Cardiac muscle cell (in vitro differentiated cells and primary cell): ENCODE measurements at regions not wholly inside any gene's neighbourhood (a gene's known extent, or its start where the extent isn't known, plus 50 kb on each side); places are given as distances from the start of the nearest gene placed in this dataset.

Source experiments
- DNase-seq, 2 donors: peaks; one replicate each; pipeline versions ENCODE4 v3.0.0 to v3.0.0-alpha.2; 2010 to 2017; ENCODE audit warnings: low read depth in 1 of 2, low spot score in 1 of 2
- H3K27ac ChIP-seq: fragments of 200-600 bp; sonication (generic); 2 replicates; pipeline ENCODE4 v1.5.1; 2016
- H3K27me3 ChIP-seq: fragments of 200-600 bp; sonication (generic); 2 replicates; pipeline ENCODE4 v1.6.0; 2016; ENCODE audit warnings: control low read depth
- H3K36me3 ChIP-seq: fragments of 200-600 bp; sonication (generic); 2 replicates; pipeline ENCODE4 v1.5.1; 2016; ENCODE audit warnings: control low read depth
- H3K4me1 ChIP-seq: fragments of 200-600 bp; sonication (generic); 2 replicates; pipeline ENCODE4 v1.8.1; 2017; ENCODE audit warnings: low read depth, mild to moderate bottlenecking, mixed run types
- H3K4me3 ChIP-seq: fragments of 200-600 bp; sonication (generic); 2 replicates; pipeline ENCODE4 v1.5.1; 2016; ENCODE audit warnings: mild to moderate bottlenecking
- H3K9me3 ChIP-seq: fragments of 200-600 bp; sonication (generic); 2 replicates; pipeline ENCODE4 v1.5.1; 2017; ENCODE audit warnings: low read depth, mild to moderate bottlenecking, control low read depth
- CTCF ChIP-seq: IDR thresholded peaks from 2 replicates; pipeline ENCODE4 v1.5.1; 2012; ENCODE audit warnings: low read depth, mild to moderate bottlenecking, low read length

- no peak for DNase-seq
- H3K27me3 ChIP-seq = no peaks in the 10 kb centered on the region
- H3K27ac ChIP-seq = no peak overlapping the region
- H3K36me3 ChIP-seq = no peaks in the 10 kb centered on the region
- H3K4me1 ChIP-seq = no peaks in the 10 kb centered on the region
- H3K9me3 ChIP-seq = no peaks in the 10 kb centered on the region
- peak; percentile 19 for TF ChIP-seq CTCF
- H3K4me3 ChIP-seq = no peak overlapping the region
Observed at GRCh38 chr6:16819752-16820151, 58.5 kb upstream of the ATXN1 start.

- Histone ChIP-seq H3K9me3 (no peaks in the 10 kb centered on the region), H3K27ac (no peak overlapping the region), H3K4me1 (no peaks in the 10 kb centered on the region), H3K27me3 (no peaks in the 10 kb centered on the region), H3K36me3 (no peaks in the 10 kb centered on the region), H3K4me3 (no peak overlapping the region)
- TF ChIP-seq CTCF = no peak
- DNase-seq = no peak
Observed at GRCh38 chr6:16818992-16819626, 57.8 kb upstream of the ATXN1 start.

GRCh38 chr6:16817594-16817993 lies 56.3 kb upstream of the ATXN1 start:
- no peak for DNase-seq
- TF ChIP-seq CTCF = no peak
- Histone ChIP-seq H3K27me3 (no peaks in the 10 kb centered on the region), H3K4me3 (no peak overlapping the region), H3K4me1 (no peaks in the 10 kb centered on the region), H3K9me3 (no peaks in the 10 kb centered on the region), H3K27ac (no peak overlapping the region), H3K36me3 (no peaks in the 10 kb centered on the region)

GRCh38 chr6:16816891-16817290 lies 55.6 kb upstream of the ATXN1 start:
- no peak overlapping the region for H3K27ac ChIP-seq
- H3K9me3 ChIP-seq = no peaks in the 10 kb centered on the region
- H3K36me3 ChIP-seq = no peaks in the 10 kb centered on the region
- no peak for TF ChIP-seq CTCF
- DNase-seq = no peak
- no peak overlapping the region for H3K4me3 ChIP-seq
- H3K4me1 ChIP-seq = no peaks in the 10 kb centered on the region
- H3K27me3 ChIP-seq = no peaks in the 10 kb centered on the region

GRCh38 chr6:16812993-16813392 lies 51.7 kb upstream of the ATXN1 start:
- Histone ChIP-seq H3K9me3 (no peaks in the 10 kb centered on the region), H3K36me3 (no peaks in the 10 kb centered on the region), H3K4me3 (no peak overlapping the region), H3K27ac (no peak overlapping the region), H3K27me3 (no peaks in the 10 kb centered on the region), H3K4me1 (no peaks in the 10 kb centered on the region)
- DNase-seq = no peak
- TF ChIP-seq CTCF = no peak
